ENCODE measurements at regions not wholly inside any gene's neighbourhood (a gene's known extent, or its start where the extent isn't known, plus 50 kb on each side); places are given as distances from the start of the nearest gene placed in this dataset.

DNA sequence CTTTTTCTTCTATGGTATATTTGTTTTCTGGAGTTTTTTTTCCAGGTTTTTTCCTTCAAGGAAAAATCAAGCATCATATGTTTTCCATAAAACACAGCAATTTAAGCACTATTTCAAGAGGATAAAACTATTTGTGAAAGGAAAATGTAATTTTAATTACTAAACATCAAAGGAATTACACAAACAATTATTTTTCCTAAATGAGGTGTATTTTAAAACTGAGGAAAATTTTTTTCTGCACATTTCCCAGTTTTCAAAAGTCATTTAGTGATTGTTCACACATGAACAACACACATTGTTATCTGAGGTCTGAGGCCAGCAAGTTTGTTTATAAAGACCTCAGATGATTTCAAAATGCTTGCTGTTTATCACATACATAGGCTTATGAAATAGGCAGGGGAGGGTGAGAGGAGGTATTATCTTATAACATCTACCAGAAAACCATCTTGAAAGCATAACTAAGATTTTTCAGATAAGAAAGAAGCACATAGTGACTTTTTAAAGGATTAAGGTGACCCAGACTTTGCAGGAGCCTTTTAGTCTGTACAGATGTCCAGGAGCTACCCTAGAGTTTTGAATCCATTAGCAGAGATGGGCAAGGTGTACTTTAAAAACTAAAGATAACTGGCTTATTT, 381.6 kb downstream of the GJA1 start:
- Histone ChIP-seq H3K27me3 (no peaks in the 10 kb centered on the region), H3K27ac (no peak overlapping the region), H3K36me3 (no peaks in the 10 kb centered on the region), H3K4me3 (no peak overlapping the region), H3K9me3 (peaks cover 4% of the 10 kb centered on the region), H3K4me1 (no peaks in the 10 kb centered on the region)
- no peak for TF ChIP-seq POLR2A (IDR thresholded peaks at IDR 0.05)
- TF ChIP-seq, protein P1, sequence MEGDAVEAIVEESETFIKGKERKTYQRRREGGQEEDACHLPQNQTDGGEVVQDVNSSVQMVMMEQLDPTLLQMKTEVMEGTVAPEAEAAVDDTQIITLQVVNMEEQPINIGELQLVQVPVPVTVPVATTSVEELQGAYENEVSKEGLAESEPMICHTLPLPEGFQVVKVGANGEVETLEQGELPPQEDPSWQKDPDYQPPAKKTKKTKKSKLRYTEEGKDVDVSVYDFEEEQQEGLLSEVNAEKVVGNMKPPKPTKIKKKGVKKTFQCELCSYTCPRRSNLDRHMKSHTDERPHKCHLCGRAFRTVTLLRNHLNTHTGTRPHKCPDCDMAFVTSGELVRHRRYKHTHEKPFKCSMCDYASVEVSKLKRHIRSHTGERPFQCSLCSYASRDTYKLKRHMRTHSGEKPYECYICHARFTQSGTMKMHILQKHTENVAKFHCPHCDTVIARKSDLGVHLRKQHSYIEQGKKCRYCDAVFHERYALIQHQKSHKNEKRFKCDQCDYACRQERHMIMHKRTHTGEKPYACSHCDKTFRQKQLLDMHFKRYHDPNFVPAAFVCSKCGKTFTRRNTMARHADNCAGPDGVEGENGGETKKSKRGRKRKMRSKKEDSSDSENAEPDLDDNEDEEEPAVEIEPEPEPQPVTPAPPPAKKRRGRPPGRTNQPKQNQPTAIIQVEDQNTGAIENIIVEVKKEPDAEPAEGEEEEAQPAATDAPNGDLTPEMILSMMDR (IDR thresholded peaks at IDR 0.05), result no peak
- TF ChIP-seq EP300 (IDR thresholded peaks at IDR 0.05), result no peak
- no peak for DNase-seq (ENCODE audit: low spot score in 2 of 2)

DNA sequence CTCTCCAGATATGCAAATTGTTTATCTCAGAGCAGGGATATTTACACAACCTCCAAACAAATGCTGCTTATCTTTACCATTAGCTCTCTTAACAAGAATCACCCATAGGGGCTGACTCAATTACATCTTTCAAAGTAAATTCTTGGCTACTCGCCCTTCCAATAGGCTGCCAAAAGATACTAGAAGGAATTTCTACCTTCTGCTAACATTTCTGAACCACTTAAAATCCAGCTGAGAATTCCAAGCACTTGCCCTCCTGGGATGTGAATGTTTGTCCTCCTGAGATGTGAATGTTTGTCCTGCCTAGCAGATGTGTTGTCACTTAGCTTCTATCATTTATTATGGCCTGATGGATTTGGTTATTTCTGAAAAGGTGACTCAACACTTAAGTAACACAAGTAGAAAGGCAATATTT, 388.0 kb downstream of the GJA1 start:
- no peaks in the 10 kb centered on the region for H3K27me3 ChIP-seq
- H3K4me3 ChIP-seq, result no peak overlapping the region
- peaks cover 4% of the 10 kb centered on the region for H3K9me3 ChIP-seq
- peaks cover 2% of the 10 kb centered on the region for H3K4me1 ChIP-seq
- no peak for DNase-seq (ENCODE audit: low spot score in 2 of 2)
- TF ChIP-seq EP300 (IDR thresholded peaks at IDR 0.05) (no peak), POLR2A (IDR thresholded peaks at IDR 0.05) (no peak), POLR2AphosphoS5 (IDR thresholded peaks at IDR 0.05) (no peak)
- TF ChIP-seq, protein P1 (IDR thresholded peaks at IDR 0.05), result no peak
- WGBS, result 67% methylated on average over 1 of the region's 1 CpG
- no peaks in the 10 kb centered on the region for H3K36me3 ChIP-seq
- no peak overlapping the region for H3K27ac ChIP-seq

GRCh38 chr6:121826156-121826810, 390.8 kb downstream of the GJA1 start:
- Histone ChIP-seq H3K36me3 (no peaks in the 10 kb centered on the region), H3K9me3 (no peaks in the 10 kb centered on the region), H3K4me3 (no peak overlapping the region), H3K4me1 (peaks cover 6% of the 10 kb centered on the region), H3K27me3 (no peaks in the 10 kb centered on the region), H3K27ac (no peak overlapping the region)
- 71% methylated on average over 4 of the region's 4 CpGs for WGBS
- no peak for DNase-seq (ENCODE audit: low spot score in 2 of 2)
- TF ChIP-seq POLR2A (IDR thresholded peaks at IDR 0.05) (no peak), EP300 (IDR thresholded peaks at IDR 0.05) (no peak), POLR2AphosphoS5 (IDR thresholded peaks at IDR 0.05) (no peak)
- TF ChIP-seq, protein P1 (IDR thresholded peaks at IDR 0.05), result no peak

DNA sequence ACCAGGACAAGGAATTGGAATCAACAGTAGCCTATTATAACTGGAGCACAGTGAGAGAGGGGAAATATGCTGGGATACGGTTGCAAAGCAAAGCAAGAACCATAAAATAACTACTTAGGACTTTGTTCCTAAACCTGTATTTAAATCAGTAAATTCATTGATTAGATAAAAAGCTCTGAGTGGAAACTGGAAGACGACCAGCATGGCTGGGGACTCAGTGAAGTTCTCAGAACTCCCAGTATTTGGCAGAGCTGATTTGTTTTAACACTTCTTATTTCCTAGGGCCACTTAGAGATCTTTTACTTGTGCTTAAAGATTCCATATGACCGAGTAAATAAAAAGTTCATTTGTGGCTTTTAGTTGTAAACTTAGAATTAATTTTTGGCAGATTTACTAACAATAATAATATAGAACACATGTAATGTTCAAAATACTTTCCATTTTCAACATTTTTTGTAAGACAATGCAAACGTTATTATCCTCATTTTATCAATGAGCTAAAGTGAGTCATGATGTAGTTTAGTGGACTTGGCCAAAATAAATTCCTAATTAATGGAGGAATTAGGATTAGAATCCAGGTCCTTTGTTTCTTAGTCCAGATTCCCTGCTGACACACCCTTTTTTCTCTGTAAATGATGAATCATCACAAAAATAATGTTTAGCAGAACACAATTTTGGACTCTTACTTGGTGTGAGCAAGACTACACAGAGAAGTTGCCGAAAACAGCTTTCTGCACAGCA, 392.9 kb downstream of the GJA1 start:
- no peak overlapping the region for H3K4me3 ChIP-seq
- H3K9me3 ChIP-seq, result no peaks in the 10 kb centered on the region
- H3K27ac ChIP-seq, result no peak overlapping the region
- H3K4me1 ChIP-seq, result peaks cover 4% of the 10 kb centered on the region
- 58% methylated on average over 5 of the region's 5 CpGs for WGBS
- DNase-seq (ENCODE audit: low spot score in 2 of 2), result no peak
- TF ChIP-seq POLR2AphosphoS5 (IDR thresholded peaks at IDR 0.05) (no peak), EP300 (IDR thresholded peaks at IDR 0.05) (no peak), POLR2A (IDR thresholded peaks at IDR 0.05) (no peak)
- TF ChIP-seq, protein P1 (IDR thresholded peaks at IDR 0.05), result no peak
- no peaks in the 10 kb centered on the region for H3K36me3 ChIP-seq
- H3K27me3 ChIP-seq, result no peaks in the 10 kb centered on the region

DNA sequence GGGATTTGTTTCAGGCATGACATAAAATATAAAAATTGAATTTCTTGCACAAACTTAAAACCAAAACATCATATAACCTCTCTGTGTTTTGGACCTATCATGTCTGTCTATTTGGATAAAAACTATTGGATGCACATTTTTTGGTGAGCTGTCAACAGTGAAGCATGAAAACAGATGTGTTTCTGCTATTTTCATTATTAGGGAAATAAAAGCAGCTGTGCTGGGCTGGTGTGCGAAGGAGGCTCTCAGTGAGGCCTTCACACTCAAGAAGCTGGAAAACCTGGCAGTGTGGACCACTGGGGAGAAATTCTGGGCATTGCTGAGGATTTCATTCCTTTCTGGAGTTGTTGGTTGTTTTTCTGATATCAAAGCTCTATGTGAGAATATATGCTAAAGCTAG, 395.3 kb downstream of the GJA1 start:
- DNase-seq (ENCODE audit: low spot score in 2 of 2), result no peak
- H3K9me3 ChIP-seq, result no peaks in the 10 kb centered on the region
- no peak for TF ChIP-seq POLR2A (IDR thresholded peaks at IDR 0.05)
- no peak for TF ChIP-seq EP300 (IDR thresholded peaks at IDR 0.05)
- TF ChIP-seq, protein P1 (IDR thresholded peaks at IDR 0.05), result no peak
- no peak for TF ChIP-seq POLR2AphosphoS5 (IDR thresholded peaks at IDR 0.05)
- WGBS, result 74% methylated on average over 1 of the region's 1 CpG
- H3K27me3 ChIP-seq, result no peaks in the 10 kb centered on the region
- no peak overlapping the region for H3K4me3 ChIP-seq
- peaks cover 3% of the 10 kb centered on the region for H3K4me1 ChIP-seq
- H3K36me3 ChIP-seq, result no peaks in the 10 kb centered on the region
- H3K27ac ChIP-seq, result peak overlapping the region; percentile 22

Measured in suprapubic skin (tissue), 4 donors.